ENCODE measurements at regions not wholly inside any gene's neighbourhood (a gene's known extent, or its start where the extent isn't known, plus 50 kb on each side); places are given as distances from the start of the nearest gene placed in this dataset.

- FAIRE-seq, result no peak
Observed at GRCh38 chr10:21249435-21249834, 276.0 kb downstream of the SKIDA1 start.

GRCh38 chr10:21247592-21247991, 277.9 kb downstream of the SKIDA1 start:
- FAIRE-seq, result no peak

GRCh38 chr10:21246178-21246577, 279.3 kb downstream of the SKIDA1 start:
- no peak for FAIRE-seq

- no peak for FAIRE-seq
Observed at GRCh38 chr10:21243748-21244257, 281.7 kb downstream of the SKIDA1 start.

- FAIRE-seq, result no peak
Observed at GRCh38 chr10:21242915-21243314, 282.6 kb downstream of the SKIDA1 start.

GRCh38 chr10:21238717-21239116, 286.8 kb downstream of the SKIDA1 start:
- no peak for FAIRE-seq

- FAIRE-seq, result no peak
Observed at GRCh38 chr10:21238044-21238443, 287.4 kb downstream of the SKIDA1 start.

- FAIRE-seq, result no peak
Observed at GRCh38 chr10:21234761-21235160, 290.7 kb downstream of the SKIDA1 start.

- no peak for FAIRE-seq
Observed at GRCh38 chr10:21230219-21230618, 295.3 kb downstream of the SKIDA1 start.

GRCh38 chr10:21217748-21218367, 307.6 kb downstream of the SKIDA1 start:
- FAIRE-seq, result no peak

GRCh38 chr10:21217107-21217506, 308.4 kb downstream of the SKIDA1 start:
- FAIRE-seq, result no peak

- no peak for FAIRE-seq
Observed at GRCh38 chr10:21214329-21214728, 311.2 kb downstream of the SKIDA1 start.

- no peak for FAIRE-seq
Observed at GRCh38 chr10:21213381-21213780, 312.1 kb downstream of the SKIDA1 start.

GRCh38 chr10:21212912-21213311, 312.6 kb downstream of the SKIDA1 start:
- FAIRE-seq, result no peak

- FAIRE-seq, result no peak
Observed at GRCh38 chr10:21212348-21212747, 313.1 kb downstream of the SKIDA1 start.

- no peak for FAIRE-seq
Observed at GRCh38 chr10:21209495-21209894, 312.4 kb upstream of the NEBL start.

GRCh38 chr10:21208666-21209316, 311.7 kb upstream of the NEBL start:
- FAIRE-seq, result no peak

GRCh38 chr10:21207852-21208646, 310.9 kb upstream of the NEBL start:
- no peak for FAIRE-seq

GRCh38 chr10:21205328-21205727, 308.2 kb upstream of the NEBL start:
- FAIRE-seq, result no peak

- no peak for FAIRE-seq
Observed at GRCh38 chr10:21203473-21204107, 306.5 kb upstream of the NEBL start.

GRCh38 chr10:21202776-21203462, 305.8 kb upstream of the NEBL start:
- no peak for FAIRE-seq

GRCh38 chr10:21199501-21199900, 302.4 kb upstream of the NEBL start:
- FAIRE-seq, result no peak

- no peak for FAIRE-seq
Observed at GRCh38 chr10:21197838-21198237, 300.7 kb upstream of the NEBL start.

Data from islet of Langerhans (tissue), 1 donor.